Tibial nerve (tissue), 4 donors: ENCODE measurements at regions not wholly inside any gene's neighbourhood (a gene's known extent, or its start where the extent isn't known, plus 50 kb on each side); places are given as distances from the start of the nearest gene placed in this dataset.

Experiments
- EP300 ChIP-seq, 2 donors: sonication (generic); formaldehyde crosslinking; IDR thresholded peaks; one replicate each; pipeline ENCODE4 v1.6.1; 2017; ENCODE audit warnings: antibody characterized with exemption in 2 of 2, mild to moderate bottlenecking in 1 of 2
- TF ChIP-seq, protein P1 (sequence below), 5 experiments: fragments of 200-600 bp in 3 of 5; fragments of 450-650 bp in 2 of 5; sonication (generic) in 3 of 5; IDR thresholded peaks; one replicate each; pipeline ENCODE4 v1.5.1; 2016 to 2019; ENCODE audit warnings: antibody characterized with exemption in 5 of 5, mild to moderate bottlenecking in 3 of 5, moderate library complexity in 2 of 5

DNA sequence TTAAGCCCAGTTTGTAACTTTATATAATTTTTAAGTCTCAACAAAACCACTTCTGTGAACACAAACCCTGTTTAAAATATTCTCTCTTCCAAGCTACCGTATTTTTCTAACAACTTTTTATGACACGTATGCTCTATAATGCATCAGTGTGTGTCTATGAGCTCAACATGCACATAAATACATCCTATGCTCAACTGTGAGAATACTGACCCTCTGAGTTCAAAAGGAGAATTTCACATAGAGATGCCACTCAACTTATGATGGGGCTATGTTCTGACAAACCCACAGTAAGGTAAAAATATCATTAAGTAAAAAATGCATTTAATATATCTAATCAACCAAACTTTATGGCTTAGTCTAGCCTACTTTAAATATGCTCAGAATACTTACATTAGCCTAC lies 1139.7 kb upstream of the SPRY2 start:
- TF ChIP-seq EP300 (IDR thresholded peaks at IDR 0.05) = no peak
- TF ChIP-seq, protein P1, sequence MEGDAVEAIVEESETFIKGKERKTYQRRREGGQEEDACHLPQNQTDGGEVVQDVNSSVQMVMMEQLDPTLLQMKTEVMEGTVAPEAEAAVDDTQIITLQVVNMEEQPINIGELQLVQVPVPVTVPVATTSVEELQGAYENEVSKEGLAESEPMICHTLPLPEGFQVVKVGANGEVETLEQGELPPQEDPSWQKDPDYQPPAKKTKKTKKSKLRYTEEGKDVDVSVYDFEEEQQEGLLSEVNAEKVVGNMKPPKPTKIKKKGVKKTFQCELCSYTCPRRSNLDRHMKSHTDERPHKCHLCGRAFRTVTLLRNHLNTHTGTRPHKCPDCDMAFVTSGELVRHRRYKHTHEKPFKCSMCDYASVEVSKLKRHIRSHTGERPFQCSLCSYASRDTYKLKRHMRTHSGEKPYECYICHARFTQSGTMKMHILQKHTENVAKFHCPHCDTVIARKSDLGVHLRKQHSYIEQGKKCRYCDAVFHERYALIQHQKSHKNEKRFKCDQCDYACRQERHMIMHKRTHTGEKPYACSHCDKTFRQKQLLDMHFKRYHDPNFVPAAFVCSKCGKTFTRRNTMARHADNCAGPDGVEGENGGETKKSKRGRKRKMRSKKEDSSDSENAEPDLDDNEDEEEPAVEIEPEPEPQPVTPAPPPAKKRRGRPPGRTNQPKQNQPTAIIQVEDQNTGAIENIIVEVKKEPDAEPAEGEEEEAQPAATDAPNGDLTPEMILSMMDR (IDR thresholded peaks at IDR 0.05) = no peak
